ENCODE measurements at regions not wholly inside any gene's neighbourhood (a gene's known extent, or its start where the extent isn't known, plus 50 kb on each side); places are given as distances from the start of the nearest gene placed in this dataset.
A peak's percentile ranks its signal among the peaks of the same experiment; 100 is the strongest.

- H3K4me3 ChIP-seq (replicated peaks in 1 of 2; ENCODE audit: low read depth in 2 of 2, low read length in 2 of 2), result no peak overlapping the region
- peak in 1 of 2 donors; percentile 4 for DNase-seq (ENCODE audit: low read depth in 2 of 2)
These were observed 341.9 kb downstream of the DIRAS2 start for GRCh38 chr9:90300611-90301276.

GRCh38 chr9:90301277-90301653 lies 341.4 kb downstream of the DIRAS2 start:
- no peak for TF ChIP-seq CTCF (IDR thresholded peaks at IDR 0.05; ENCODE audit: low read depth, low read length)
- H3K4me3 ChIP-seq (replicated peaks in 1 of 2; ENCODE audit: low read depth in 2 of 2, low read length in 2 of 2), result no peak overlapping the region
- DNase-seq (ENCODE audit: low read depth in 2 of 2), result peak; percentile 82 to 87

More at GRCh38 chr9:90300611-90301276, 341.9 kb downstream of the DIRAS2 start:
- TF ChIP-seq CTCF (IDR thresholded peaks at IDR 0.05; ENCODE audit: low read depth, low read length), result no peak

- no peak for TF ChIP-seq CTCF (IDR thresholded peaks at IDR 0.05; ENCODE audit: low read depth, low read length)
- DNase-seq (ENCODE audit: low read depth in 2 of 2), result no peak
- no peak overlapping the region for H3K4me3 ChIP-seq (replicated peaks in 1 of 2; ENCODE audit: low read depth in 2 of 2, low read length in 2 of 2)
These were observed 339.0 kb downstream of the DIRAS2 start for GRCh38 chr9:90303655-90304054.

- TF ChIP-seq CTCF (IDR thresholded peaks at IDR 0.05; ENCODE audit: low read depth, low read length), result no peak
- no peak for DNase-seq (ENCODE audit: low read depth in 2 of 2)
- H3K4me3 ChIP-seq (replicated peaks in 1 of 2; ENCODE audit: low read depth in 2 of 2, low read length in 2 of 2), result no peak overlapping the region
These were observed 336.5 kb downstream of the DIRAS2 start for GRCh38 chr9:90306158-90306557.

- no peak overlapping the region for H3K4me3 ChIP-seq (replicated peaks in 1 of 2; ENCODE audit: low read depth in 2 of 2, low read length in 2 of 2)
- DNase-seq (ENCODE audit: low read depth in 2 of 2), result peak in 1 of 2 donors; percentile 21
- TF ChIP-seq CTCF (IDR thresholded peaks at IDR 0.05; ENCODE audit: low read depth, low read length), result no peak
These were observed 335.3 kb downstream of the DIRAS2 start for GRCh38 chr9:90307167-90307833.

- no peak overlapping the region for H3K4me3 ChIP-seq (replicated peaks in 1 of 2; ENCODE audit: low read depth in 2 of 2, low read length in 2 of 2)
- no peak for DNase-seq (ENCODE audit: low read depth in 2 of 2)
- TF ChIP-seq CTCF (IDR thresholded peaks at IDR 0.05; ENCODE audit: low read depth, low read length), result no peak
These were observed 334.7 kb downstream of the DIRAS2 start for GRCh38 chr9:90307891-90308290.
